NT2/D1 (cell line): ENCODE measurements at regions not wholly inside any gene's neighbourhood (a gene's known extent, or its start where the extent isn't known, plus 50 kb on each side); places are given as distances from the start of the nearest gene placed in this dataset.

Experiments
- DNase-seq: peaks from one replicate; pipeline ENCODE4 v3.0.0-alpha.2; 2011; ENCODE audit warnings: low read depth, low spot score
- H3K27me3 ChIP-seq: 2 replicates; pipeline ENCODE4 v1.6.0; 2011; ENCODE audit warnings: mild to moderate bottlenecking; ENCODE audit not compliant: insufficient read length, insufficient read depth
- H3K36me3 ChIP-seq: 2 replicates; pipeline ENCODE4 v1.6.1; 2011; ENCODE audit warnings: mild to moderate bottlenecking, low read length, mixed read lengths; ENCODE audit not compliant: insufficient read depth, insufficient read length
- H3K4me1 ChIP-seq: 2 replicates; pipeline ENCODE4 v1.5.1; 2011; ENCODE audit not compliant: insufficient read depth, insufficient read length
- H3K4me3 ChIP-seq: 2 replicates; pipeline ENCODE4 v1.5.1; 2011; ENCODE audit warnings: low read depth; ENCODE audit not compliant: insufficient read length
- H3K9ac ChIP-seq: 2 replicates; pipeline ENCODE4 v1.6.0; 2011; ENCODE audit warnings: low read depth; ENCODE audit not compliant: insufficient read length
- H3K9me3 ChIP-seq: 2 replicates; pipeline ENCODE4 v1.5.1; 2011; ENCODE audit warnings: mild to moderate bottlenecking, low read length; ENCODE audit not compliant: insufficient read depth
- SUZ12 ChIP-seq: IDR thresholded peaks from 2 replicates; pipeline ENCODE4 v1.6.1; 2011; ENCODE audit not compliant: insufficient read length, insufficient read depth; ENCODE audit errors: extremely low read depth
- YY1 ChIP-seq: IDR thresholded peaks from 2 replicates; pipeline ENCODE4 v1.6.1; 2011; ENCODE audit not compliant: insufficient read length, insufficient read depth
- ZNF274 ChIP-seq: IDR thresholded peaks from 2 replicates; pipeline ENCODE4 v1.6.1; 2011; ENCODE audit warnings: mild to moderate bottlenecking, low read depth, low read length

- TF ChIP-seq SUZ12, result no peak
- no peak for TF ChIP-seq ZNF274
- no peak for TF ChIP-seq YY1
- no peaks in the 10 kb centered on the region for H3K27me3 ChIP-seq
- H3K4me3 ChIP-seq, result no peak overlapping the region
- no peaks in the 10 kb centered on the region for H3K4me1 ChIP-seq
- no peak overlapping the region for H3K9ac ChIP-seq
- no peaks in the 10 kb centered on the region for H3K9me3 ChIP-seq
- DNase-seq, result no peak
- H3K36me3 ChIP-seq, result no peaks in the 10 kb centered on the region
Measured at GRCh38 chr1:209230314-209230713, 353.2 kb upstream of the CAMK1G start.

GRCh38 chr1:209231476-209232156 lies 351.9 kb upstream of the CAMK1G start:
- no peak for DNase-seq
- H3K4me3 ChIP-seq, result no peak overlapping the region
- TF ChIP-seq ZNF274 (no peak), SUZ12 (no peak), YY1 (no peak)
- H3K9ac ChIP-seq, result no peak overlapping the region
- H3K27me3 ChIP-seq, result no peaks in the 10 kb centered on the region
- H3K4me1 ChIP-seq, result no peaks in the 10 kb centered on the region
- H3K36me3 ChIP-seq, result no peaks in the 10 kb centered on the region
- H3K9me3 ChIP-seq, result no peaks in the 10 kb centered on the region

GRCh38 chr1:209232197-209232596 lies 351.3 kb upstream of the CAMK1G start:
- Histone ChIP-seq H3K9ac (no peak overlapping the region), H3K27me3 (no peaks in the 10 kb centered on the region), H3K9me3 (no peaks in the 10 kb centered on the region), H3K4me1 (no peaks in the 10 kb centered on the region), H3K36me3 (no peaks in the 10 kb centered on the region), H3K4me3 (no peak overlapping the region)
- TF ChIP-seq SUZ12 (no peak), ZNF274 (no peak), YY1 (no peak)
- no peak for DNase-seq

DNA sequence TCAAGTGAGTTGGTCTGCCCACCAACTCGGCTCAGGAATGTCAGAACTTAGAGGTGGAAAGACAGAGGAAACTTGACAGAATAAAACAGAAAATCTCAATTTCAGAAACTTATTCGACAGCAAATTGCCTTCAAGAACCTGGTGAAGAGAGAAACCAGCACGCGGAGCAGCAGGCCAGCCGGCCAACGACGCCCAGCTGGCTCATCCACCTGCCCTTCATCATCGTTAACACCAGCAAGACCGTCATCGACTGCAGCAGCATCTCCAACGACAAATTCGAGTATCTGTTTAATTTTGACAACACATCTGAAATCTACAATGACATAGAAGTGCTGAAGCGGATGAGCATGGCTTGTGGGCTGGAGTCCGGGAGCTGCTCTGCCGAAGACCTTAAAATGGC lies 350.8 kb upstream of the CAMK1G start:
- Histone ChIP-seq H3K4me3 (no peak overlapping the region), H3K9me3 (no peaks in the 10 kb centered on the region), H3K27me3 (no peaks in the 10 kb centered on the region), H3K4me1 (no peaks in the 10 kb centered on the region), H3K9ac (no peak overlapping the region), H3K36me3 (no peaks in the 10 kb centered on the region)
- no peak for TF ChIP-seq SUZ12
- TF ChIP-seq YY1, result no peak
- TF ChIP-seq ZNF274, result no peak
- no peak for DNase-seq

DNA sequence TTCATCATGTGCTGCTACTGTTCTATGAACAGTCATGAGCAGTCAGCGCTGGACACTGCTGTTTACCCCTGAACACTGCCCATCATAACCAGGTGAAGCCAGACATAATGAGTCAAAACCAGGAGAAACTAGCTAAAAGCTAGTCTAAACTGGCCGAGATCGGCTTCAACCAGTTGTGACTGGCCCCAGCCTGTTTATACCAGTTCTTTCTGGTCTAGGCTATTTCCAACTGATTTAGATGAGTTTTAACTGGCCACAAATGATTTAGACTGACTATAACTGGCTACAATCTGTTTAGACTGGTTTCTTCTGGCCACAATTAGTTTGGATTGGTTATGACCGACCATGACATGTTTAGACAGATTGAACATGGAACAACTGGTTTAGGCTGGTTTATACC lies 348.3 kb upstream of the CAMK1G start:
- Histone ChIP-seq H3K9me3 (no peaks in the 10 kb centered on the region), H3K4me3 (no peak overlapping the region), H3K27me3 (no peaks in the 10 kb centered on the region), H3K9ac (no peak overlapping the region), H3K36me3 (no peaks in the 10 kb centered on the region), H3K4me1 (no peaks in the 10 kb centered on the region)
- TF ChIP-seq YY1, result no peak
- TF ChIP-seq SUZ12, result no peak
- no peak for TF ChIP-seq ZNF274
- no peak for DNase-seq

- Histone ChIP-seq H3K4me1 (no peaks in the 10 kb centered on the region), H3K27me3 (no peaks in the 10 kb centered on the region), H3K4me3 (no peak overlapping the region), H3K9ac (no peak overlapping the region), H3K36me3 (no peaks in the 10 kb centered on the region), H3K9me3 (no peaks in the 10 kb centered on the region)
- no peak for TF ChIP-seq YY1
- TF ChIP-seq ZNF274, result no peak
- no peak for TF ChIP-seq SUZ12
- DNase-seq, result no peak
Measured at GRCh38 chr1:209238356-209238755, 345.2 kb upstream of the CAMK1G start.

DNA sequence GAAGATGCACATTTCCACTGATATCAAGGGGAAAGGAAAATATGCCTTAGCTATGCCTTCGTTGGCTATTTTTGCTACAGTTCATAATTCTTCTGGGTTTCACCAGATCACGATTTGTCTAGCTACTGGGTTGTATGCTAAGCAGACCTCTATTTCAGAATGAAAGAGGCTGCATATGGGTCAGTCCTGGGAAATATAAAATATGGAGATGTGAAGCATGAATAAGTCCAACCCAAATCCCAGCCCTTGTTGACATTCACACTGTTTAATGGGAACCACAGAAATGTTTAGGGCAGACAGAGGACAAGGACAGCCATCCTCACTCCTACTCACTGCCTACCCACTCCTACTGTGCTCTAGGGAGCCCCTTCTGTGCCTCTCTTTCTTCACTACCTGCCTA lies 343.2 kb upstream of the CAMK1G start:
- Histone ChIP-seq H3K9ac (no peak overlapping the region), H3K4me3 (no peak overlapping the region), H3K4me1 (no peaks in the 10 kb centered on the region), H3K9me3 (no peaks in the 10 kb centered on the region), H3K27me3 (no peaks in the 10 kb centered on the region), H3K36me3 (no peaks in the 10 kb centered on the region)
- no peak for DNase-seq
- TF ChIP-seq ZNF274 (no peak), YY1 (no peak), SUZ12 (no peak)
